ENCODE measurements at regions not wholly inside any gene's neighbourhood (a gene's known extent, or its start where the extent isn't known, plus 50 kb on each side); places are given as distances from the start of the nearest gene placed in this dataset.
"Not testable (repeated sequence)": the region's sequence is repeated elsewhere in the genome, so short reads cannot be mapped to it uniquely, and the experiment has no call there.

DNA sequence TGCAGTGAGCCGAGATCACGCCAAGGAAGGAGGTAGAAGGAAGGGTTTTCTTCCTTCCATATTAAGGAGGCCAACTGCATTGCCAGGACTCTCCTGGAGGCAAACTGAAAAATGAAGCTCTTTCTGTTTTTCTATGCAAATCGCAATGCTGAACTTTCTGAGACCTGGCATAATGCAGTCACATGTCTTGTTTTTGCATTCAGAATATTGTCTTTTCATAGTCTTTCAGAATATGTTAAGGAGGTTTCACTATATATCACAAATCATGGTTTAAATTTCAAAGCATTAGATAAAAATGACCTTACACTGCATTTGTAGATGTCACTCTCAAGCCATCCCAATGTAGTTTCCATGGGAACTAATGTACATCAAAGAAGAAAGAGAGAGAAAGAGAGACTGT lies 556.5 kb downstream of the TTLL7 start:
- H3K4me3 ChIP-seq; H3K27me3 ChIP-seq; DNase-seq (ENCODE audit: low spot score in 2 of 2); H3K9me3 ChIP-seq; H3K27ac ChIP-seq; H3K4me1 ChIP-seq; H3K36me3 ChIP-seq: not testable (repeated sequence)
- 94% methylated on average over 3 of the region's 3 CpGs for WGBS

- not testable (repeated sequence) for H3K9me3 ChIP-seq; H3K27me3 ChIP-seq; DNase-seq (ENCODE audit: low spot score in 2 of 2); H3K36me3 ChIP-seq; H3K4me1 ChIP-seq; H3K4me3 ChIP-seq; H3K27ac ChIP-seq
- 81% methylated on average over 3 of the region's 3 CpGs for WGBS
Observed at GRCh38 chr1:83440586-83440985, 558.3 kb downstream of the TTLL7 start.

GRCh38 chr1:83440021-83440420 lies 558.9 kb downstream of the TTLL7 start:
- not testable (repeated sequence) for H3K27ac ChIP-seq; H3K27me3 ChIP-seq; H3K9me3 ChIP-seq; H3K36me3 ChIP-seq; H3K4me1 ChIP-seq; H3K4me3 ChIP-seq; DNase-seq (ENCODE audit: low spot score in 2 of 2)
- WGBS: 75% methylated on average over 1 of the region's 1 CpG

DNA sequence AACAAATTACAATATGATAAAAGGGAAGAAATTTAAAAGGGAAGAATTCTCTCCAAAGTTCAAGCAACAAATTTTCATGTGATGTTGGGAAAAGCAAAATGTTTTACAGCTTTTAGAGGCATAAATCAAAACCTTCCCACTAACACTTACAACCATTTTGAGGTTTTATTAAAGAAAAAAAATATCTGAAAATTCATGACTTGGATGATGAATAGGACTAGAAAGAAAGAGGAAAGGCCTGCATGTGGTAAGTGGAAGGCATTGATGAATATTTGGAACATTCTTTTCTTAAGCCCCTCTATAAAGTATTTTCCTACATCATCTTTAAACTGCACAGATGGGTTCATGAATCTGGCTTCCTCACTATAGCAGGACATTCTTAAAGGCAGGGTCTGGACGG lies 560.6 kb downstream of the TTLL7 start:
- H3K36me3 ChIP-seq; H3K4me1 ChIP-seq; H3K4me3 ChIP-seq; H3K27ac ChIP-seq; H3K27me3 ChIP-seq; DNase-seq (ENCODE audit: low spot score in 2 of 2); H3K9me3 ChIP-seq: not testable (repeated sequence)
- 100% methylated on average over 1 of the region's 1 CpG for WGBS

GRCh38 chr1:83435336-83435735 lies 563.6 kb downstream of the TTLL7 start:
- not testable (repeated sequence) for H3K4me3 ChIP-seq; H3K4me1 ChIP-seq; H3K36me3 ChIP-seq; H3K27me3 ChIP-seq; H3K9me3 ChIP-seq; DNase-seq (ENCODE audit: low spot score in 2 of 2); H3K27ac ChIP-seq
- 50% methylated on average over 2 of the region's 2 CpGs for WGBS

DNA sequence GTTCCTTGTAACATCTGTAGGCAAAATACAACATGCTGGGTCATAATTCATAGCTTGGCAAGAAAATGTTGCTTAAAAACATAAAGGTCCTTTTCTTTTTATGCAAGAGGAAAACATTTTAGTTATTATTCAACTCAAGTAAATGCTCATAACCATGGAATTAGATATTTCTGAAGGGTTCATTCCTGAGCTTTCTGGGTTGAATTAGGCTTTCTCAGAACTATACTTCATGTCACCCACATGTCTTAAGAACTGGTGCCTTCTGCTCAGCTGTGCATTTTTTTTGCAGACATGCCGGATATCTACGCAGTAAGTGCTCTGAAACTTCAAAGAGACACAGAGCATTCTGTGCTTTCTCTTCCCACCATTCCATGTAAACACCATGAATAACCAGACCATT lies 571.4 kb downstream of the TTLL7 start:
- 74% methylated on average over 2 of the region's 2 CpGs for WGBS
- not testable (repeated sequence) for DNase-seq (ENCODE audit: low spot score in 2 of 2); H3K4me1 ChIP-seq; H3K9me3 ChIP-seq; H3K27me3 ChIP-seq; H3K36me3 ChIP-seq; H3K4me3 ChIP-seq; H3K27ac ChIP-seq

DNA sequence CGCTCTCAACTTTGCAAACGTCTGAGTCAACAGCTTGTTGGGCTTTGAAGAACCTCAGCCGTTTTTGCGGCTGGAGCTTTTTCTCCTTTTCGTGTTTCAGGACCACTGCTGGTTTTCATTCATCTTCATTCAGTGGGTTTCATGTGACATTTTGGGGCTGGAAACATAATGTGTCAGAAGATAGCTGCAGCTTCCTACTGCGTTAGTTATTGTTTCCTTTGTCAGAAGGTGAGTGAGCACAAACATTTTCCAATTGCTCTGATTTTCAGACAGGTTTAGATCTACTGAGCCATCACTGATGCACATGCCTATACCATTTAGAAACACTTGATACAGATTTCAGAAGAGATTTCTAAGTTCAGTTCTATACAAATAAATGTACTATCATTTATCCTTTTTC lies 575.5 kb downstream of the TTLL7 start:
- not testable (repeated sequence) for H3K27ac ChIP-seq; H3K36me3 ChIP-seq; DNase-seq (ENCODE audit: low spot score in 2 of 2); H3K4me3 ChIP-seq; H3K27me3 ChIP-seq; H3K9me3 ChIP-seq; H3K4me1 ChIP-seq
- 87% methylated on average over 6 of the region's 6 CpGs for WGBS

DNA sequence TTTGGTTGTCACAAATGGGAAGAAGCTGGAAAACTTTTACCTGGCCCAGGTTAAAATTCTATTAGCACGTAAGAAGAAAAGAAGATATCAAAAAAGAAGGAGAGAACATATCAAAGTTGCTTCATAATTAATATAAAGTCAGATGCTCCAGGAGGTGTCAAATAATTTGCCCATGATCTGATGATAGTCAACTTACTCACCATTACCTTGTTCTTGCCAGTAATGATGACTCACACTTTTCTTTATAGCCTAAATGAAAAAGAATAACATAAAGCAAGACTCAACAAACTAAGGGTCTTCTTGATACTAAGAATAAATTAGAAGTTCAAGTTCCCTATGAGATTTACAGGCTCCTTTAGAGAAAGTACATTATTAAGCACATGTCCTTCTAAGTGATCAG lies 580.4 kb downstream of the TTLL7 start:
- H3K9me3 ChIP-seq: no peaks in the 10 kb centered on the region
- no peaks in the 10 kb centered on the region for H3K36me3 ChIP-seq
- H3K4me3 ChIP-seq: no peak overlapping the region
- no peaks in the 10 kb centered on the region for H3K27me3 ChIP-seq
- WGBS: 92% methylated on average over 1 of the region's 1 CpG
- H3K27ac ChIP-seq: no peak overlapping the region
- no peaks in the 10 kb centered on the region for H3K4me1 ChIP-seq
- no peak for TF ChIP-seq POLR2AphosphoS5 (IDR thresholded peaks at IDR 0.05)
- no peak for TF ChIP-seq EP300 (IDR thresholded peaks at IDR 0.05)
- TF ChIP-seq CTCF (IDR thresholded peaks at IDR 0.05): no peak
- TF ChIP-seq POLR2A (IDR thresholded peaks at IDR 0.05): no peak
- no peak for DNase-seq (ENCODE audit: low spot score in 2 of 2)

- H3K4me1 ChIP-seq; DNase-seq (ENCODE audit: low spot score in 2 of 2); H3K36me3 ChIP-seq; H3K27ac ChIP-seq; H3K27me3 ChIP-seq; H3K4me3 ChIP-seq; H3K9me3 ChIP-seq: not testable (repeated sequence)
- 33% methylated on average over 2 of the region's 6 CpGs for WGBS
Observed at GRCh38 chr1:83413839-83414107, 585.2 kb downstream of the TTLL7 start.

DNA sequence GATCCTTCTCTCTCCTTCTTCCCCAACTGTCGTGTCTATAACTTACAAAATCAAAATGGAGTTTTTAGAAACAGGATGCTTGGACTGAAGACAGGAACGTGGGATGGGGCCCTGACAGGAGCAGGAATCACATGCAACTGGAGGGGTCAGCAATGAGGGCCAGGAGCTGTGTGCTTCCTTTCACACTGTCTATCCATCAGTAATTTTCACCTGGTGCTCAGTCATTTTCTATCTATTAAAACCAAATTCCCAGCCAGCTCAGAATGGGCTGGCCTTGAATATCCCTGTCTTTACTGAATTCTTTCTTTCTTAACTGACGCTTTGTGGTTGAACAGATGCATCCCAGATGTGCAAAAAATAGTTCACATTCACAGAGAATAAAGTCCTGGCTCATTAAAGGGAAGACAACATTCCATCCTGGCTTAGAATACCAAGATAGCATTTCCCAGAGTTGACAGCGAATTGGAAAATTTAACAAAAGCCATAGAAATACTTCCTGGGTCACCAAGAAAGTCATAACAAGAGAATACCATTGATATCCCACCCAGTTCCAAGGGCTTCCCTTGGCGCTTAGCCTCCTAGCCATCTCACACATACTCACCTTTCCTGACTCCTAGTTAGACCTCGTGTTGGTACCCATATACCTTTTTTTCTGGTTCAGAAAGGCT lies 588.1 kb downstream of the TTLL7 start:
- DNase-seq (ENCODE audit: low spot score in 2 of 2); H3K4me1 ChIP-seq: not testable (repeated sequence)

GRCh38 chr1:83406693-83407371 lies 592.1 kb downstream of the TTLL7 start:
- not testable (repeated sequence) for H3K4me3 ChIP-seq; H3K9me3 ChIP-seq; H3K27ac ChIP-seq; H3K27me3 ChIP-seq; H3K4me1 ChIP-seq; H3K36me3 ChIP-seq; DNase-seq (ENCODE audit: low spot score in 2 of 2)
- 81% methylated on average over 3 of the region's 7 CpGs for WGBS

More for the DNA sequence above, 588.1 kb downstream of the TTLL7 start:
- H3K27ac ChIP-seq, H3K27me3 ChIP-seq, H3K36me3 ChIP-seq, H3K4me3 ChIP-seq, H3K9me3 ChIP-seq: not testable (repeated sequence)
- WGBS: 56% methylated on average over 4 of the region's 6 CpGs

DNA sequence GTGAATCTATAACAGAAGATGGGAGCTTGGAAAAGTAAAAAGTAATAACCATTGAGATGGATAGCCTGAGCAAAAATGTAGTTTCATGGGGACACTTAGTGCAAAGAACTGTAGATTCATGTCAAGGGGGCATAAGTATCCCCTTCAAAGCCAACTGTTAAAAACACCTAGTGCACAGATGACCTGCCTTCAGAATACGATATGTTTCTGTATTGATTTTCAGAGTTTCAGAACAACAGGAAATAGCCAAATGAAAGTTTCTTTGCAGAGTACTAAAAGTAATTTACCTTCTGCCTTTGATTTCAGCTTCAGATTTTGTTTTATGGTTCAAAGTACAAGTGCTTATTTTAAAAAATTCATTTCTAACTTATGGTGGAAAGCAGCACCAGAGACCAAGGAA lies 593.1 kb downstream of the TTLL7 start:
- H3K9me3 ChIP-seq, H3K27me3 ChIP-seq, H3K4me1 ChIP-seq: not testable (repeated sequence)

GRCh38 chr1:83403500-83403899 lies 595.4 kb downstream of the TTLL7 start:
- H3K4me3 ChIP-seq; H3K27ac ChIP-seq; H3K9me3 ChIP-seq; H3K36me3 ChIP-seq; H3K27me3 ChIP-seq; H3K4me1 ChIP-seq; DNase-seq (ENCODE audit: low spot score in 2 of 2): not testable (repeated sequence)
- 76% methylated on average over 7 of the region's 7 CpGs for WGBS

More for the DNA sequence above, 593.1 kb downstream of the TTLL7 start:
- 94% methylated on average over 1 of the region's 1 CpG for WGBS
- H3K36me3 ChIP-seq; H3K4me3 ChIP-seq; DNase-seq (ENCODE audit: low spot score in 2 of 2); H3K27ac ChIP-seq: not testable (repeated sequence)

Data from suprapubic skin (tissue), 4 donors.